ENCODE measurements at regions not wholly inside any gene's neighbourhood (a gene's known extent, or its start where the extent isn't known, plus 50 kb on each side); places are given as distances from the start of the nearest gene placed in this dataset.

GRCh38 chr6:145227593-145227992 is 507.7 kb downstream of the EPM2A start (continued):
- TF ChIP-seq ZNF451 (CRISPR knock-in tag; IDR thresholded peaks at IDR 0.05) (no peak), SKI (IDR thresholded peaks at IDR 0.05; ENCODE audit: partially characterized antibody) (no peak), ZNF646 (CRISPR knock-in tag; IDR thresholded peaks at IDR 0.05) (no peak), ISX (CRISPR knock-in tag; conservative IDR thresholded peaks at IDR 0.05) (no peak), ZBED4 (CRISPR knock-in tag; IDR thresholded peaks at IDR 0.05; ENCODE audit: borderline replicate concordance) (no peak), ZNF484 (CRISPR knock-in tag; IDR thresholded peaks at IDR 0.05; ENCODE audit: borderline replicate concordance, low read depth) (no peak), SMAD3 (CRISPR knock-in tag; IDR thresholded peaks at IDR 0.05) (no peak), TBL1XR1 (IDR thresholded peaks at IDR 0.05; ENCODE audit: borderline replicate concordance, low read length, partially characterized antibody) (no peak), ZNF841 (CRISPR knock-in tag; IDR thresholded peaks at IDR 0.05; ENCODE audit: borderline replicate concordance) (no peak), PCBP1 (IDR thresholded peaks at IDR 0.05; ENCODE audit: borderline replicate concordance, low read depth, low read length) (no peak), ZNF383 (CRISPR knock-in tag; IDR thresholded peaks at IDR 0.05; ENCODE audit: borderline replicate concordance) (no peak)

Measured in HepG2 (cell line).